ENCODE measurements at regions not wholly inside any gene's neighbourhood (a gene's known extent, or its start where the extent isn't known, plus 50 kb on each side); places are given as distances from the start of the nearest gene placed in this dataset.

GRCh38 chr9:115495052-115495635 is 377.2 kb upstream of the TNC start:
- H4K91ac ChIP-seq (ENCODE audit: insufficient read length, low read depth, low read length), result no peak overlapping the region
- H2AFZ ChIP-seq (ENCODE audit: low read length), result no peak overlapping the region
- H3K9me3 ChIP-seq (ENCODE audit: control insufficient read depth, low read depth, low read length), result no peaks in the 10 kb centered on the region
- peaks cover 0 to 11% (median 0%) of the 10 kb centered on the region in 3 experiments; a peak in 3 of 7 replicates for H3K36me3 Mint-ChIP-seq (ENCODE audit: insufficient read depth in 1 of 3, low read depth in 3 of 3)
- no peak overlapping the region for H3K14ac ChIP-seq (ENCODE audit: insufficient read depth, low read length)
- peaks cover 6 to 31% of the 10 kb centered on the region in 2 experiments for H3K4me1 Mint-ChIP-seq
- H3K4me3 Mint-ChIP-seq, result no peak overlapping the region
- no peak overlapping the region for H3K23ac ChIP-seq (ENCODE audit: insufficient read length, low read depth, low read length)
- no peak overlapping the region for H2BK12ac ChIP-seq (ENCODE audit: insufficient read length, low read depth, low read length)
- no peaks in the 10 kb centered on the region for H3K27me3 ChIP-seq (ENCODE audit: insufficient read depth, low read length)
- H2BK5ac ChIP-seq (ENCODE audit: insufficient read length, low read length), result no peak overlapping the region
- no peaks in the 10 kb centered on the region for H3K79me1 ChIP-seq (ENCODE audit: insufficient read depth, low read depth, low read length, poor library complexity, severe bottlenecking)
- H2BK15ac ChIP-seq (ENCODE audit: low read depth, low read length), result no peak overlapping the region
- H3K23me2 ChIP-seq (ENCODE audit: insufficient read length, low read depth, low read length, poor library complexity, severe bottlenecking), result no peaks in the 10 kb centered on the region
- no peak overlapping the region for H2BK20ac ChIP-seq (ENCODE audit: low read depth, low read length, poor library complexity, severe bottlenecking)
- no peak for DNase-seq
- TF ChIP-seq CTCF (conservative IDR thresholded peaks at IDR 0.05), result no peak
- H4K5ac ChIP-seq (ENCODE audit: insufficient read length, low read depth, low read length), result no peak overlapping the region
- no peak overlapping the region for H3K9ac ChIP-seq (ENCODE audit: extremely low read depth, insufficient read length, low read length)
- H3K4me1 ChIP-seq (ENCODE audit: insufficient read depth, low read length), result no peaks in the 10 kb centered on the region
- H4K20me1 ChIP-seq (ENCODE audit: control insufficient read depth, insufficient read depth, insufficient read length), result no peaks in the 10 kb centered on the region
- no peak overlapping the region for H2AK5ac ChIP-seq (ENCODE audit: insufficient read length, low read length)
- H3K27ac Mint-ChIP-seq, result peak overlapping the region in 1 of 3 experiments; percentile 1; a peak in 2 of 7 replicates
- no peaks in the 10 kb centered on the region for H3K27me3 Mint-ChIP-seq (ENCODE audit: low read depth)
- no peak overlapping the region for H3T11ph ChIP-seq (ENCODE audit: low read length)
- no peak overlapping the region for H3K18ac ChIP-seq (ENCODE audit: insufficient read length, low read depth, low read length)
- no peaks in the 10 kb centered on the region for H3K9me3 Mint-ChIP-seq
- H3K79me2 ChIP-seq (ENCODE audit: insufficient read depth, low read length), result no peaks in the 10 kb centered on the region
- H3K56ac ChIP-seq (ENCODE audit: insufficient read length, low read depth, low read length), result no peak overlapping the region
- no peak overlapping the region for H3K4ac ChIP-seq (ENCODE audit: low read depth, low read length)
- no peak overlapping the region for H4K8ac ChIP-seq (replicated peaks; ENCODE audit: insufficient read length, low read depth, low read length)
- no CpG with 5 or more reads among the region's 6 CpGs for WGBS (ENCODE audit: extremely low coverage, insufficient read length, low lambda C conversion rate)
- H2BK120ac ChIP-seq (ENCODE audit: low read depth, low read length, poor library complexity, severe bottlenecking), result no peak overlapping the region
- H3K27ac ChIP-seq (ENCODE audit: insufficient read length, low read depth, low read length), result no peak overlapping the region
- H3K4me2 ChIP-seq (ENCODE audit: insufficient read depth, insufficient read length, low read length), result no peak overlapping the region
